ENCODE measurements at regions not wholly inside any gene's neighbourhood (a gene's known extent, or its start where the extent isn't known, plus 50 kb on each side); places are given as distances from the start of the nearest gene placed in this dataset.

GRCh38 chr2:133985563-133985962, 268.3 kb upstream of the MGAT5 start:
- Histone ChIP-seq H3K4me2 (ENCODE audit: low read length) (no peak overlapping the region), H3K4me3 (ENCODE audit: low read length) (no peak overlapping the region), H3K9me2 (ENCODE audit: insufficient read depth, low read length) (no peaks in the 10 kb centered on the region), H3K9me3 (ENCODE audit: low read length) (no peaks in the 10 kb centered on the region), H3K79me2 (replicated peaks; ENCODE audit: insufficient read depth, low read length) (no peaks in the 10 kb centered on the region), H3K27me3 (ENCODE audit: insufficient read depth, low read depth, low read length) (no peaks in the 10 kb centered on the region), H3F3A (ENCODE audit: insufficient read depth, low read length, poor library complexity, severe bottlenecking) (no peaks in the 10 kb centered on the region), H2AFZ (ENCODE audit: low read depth, low read length) (no peak overlapping the region), H3K9ac (ENCODE audit: low read length) (no peak overlapping the region), H4K20me1 (ENCODE audit: insufficient read depth) (no peaks in the 10 kb centered on the region), H3K27ac (ENCODE audit: low read length) (no peak overlapping the region), H3K36me3 (ENCODE audit: insufficient read depth, low read length) (no peaks in the 10 kb centered on the region)
- TF ChIP-seq EZH2 (IDR thresholded peaks at IDR 0.05; ENCODE audit: borderline replicate concordance, insufficient read depth, low read length, poor library complexity, severe bottlenecking) (no peak), SMC3 (conservative IDR thresholded peaks at IDR 0.05; ENCODE audit: poor library complexity) (no peak), POLR2AphosphoS5 (IDR thresholded peaks at IDR 0.05) (no peak), TAF1 (IDR thresholded peaks at IDR 0.05; ENCODE audit: low read depth) (no peak), RAD21 (conservative IDR thresholded peaks at IDR 0.05) (no peak), EP300 (conservative IDR thresholded peaks at IDR 0.05; ENCODE audit: poor library complexity, severe bottlenecking) (no peak), MXI1 (conservative IDR thresholded peaks at IDR 0.05; ENCODE audit: poor library complexity, severe bottlenecking) (no peak)
- TF ChIP-seq, protein P1, sequence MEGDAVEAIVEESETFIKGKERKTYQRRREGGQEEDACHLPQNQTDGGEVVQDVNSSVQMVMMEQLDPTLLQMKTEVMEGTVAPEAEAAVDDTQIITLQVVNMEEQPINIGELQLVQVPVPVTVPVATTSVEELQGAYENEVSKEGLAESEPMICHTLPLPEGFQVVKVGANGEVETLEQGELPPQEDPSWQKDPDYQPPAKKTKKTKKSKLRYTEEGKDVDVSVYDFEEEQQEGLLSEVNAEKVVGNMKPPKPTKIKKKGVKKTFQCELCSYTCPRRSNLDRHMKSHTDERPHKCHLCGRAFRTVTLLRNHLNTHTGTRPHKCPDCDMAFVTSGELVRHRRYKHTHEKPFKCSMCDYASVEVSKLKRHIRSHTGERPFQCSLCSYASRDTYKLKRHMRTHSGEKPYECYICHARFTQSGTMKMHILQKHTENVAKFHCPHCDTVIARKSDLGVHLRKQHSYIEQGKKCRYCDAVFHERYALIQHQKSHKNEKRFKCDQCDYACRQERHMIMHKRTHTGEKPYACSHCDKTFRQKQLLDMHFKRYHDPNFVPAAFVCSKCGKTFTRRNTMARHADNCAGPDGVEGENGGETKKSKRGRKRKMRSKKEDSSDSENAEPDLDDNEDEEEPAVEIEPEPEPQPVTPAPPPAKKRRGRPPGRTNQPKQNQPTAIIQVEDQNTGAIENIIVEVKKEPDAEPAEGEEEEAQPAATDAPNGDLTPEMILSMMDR (IDR thresholded peaks at IDR 0.05; ENCODE audit: poor library complexity, severe bottlenecking): no peak
- TF ChIP-seq, protein P2, sequence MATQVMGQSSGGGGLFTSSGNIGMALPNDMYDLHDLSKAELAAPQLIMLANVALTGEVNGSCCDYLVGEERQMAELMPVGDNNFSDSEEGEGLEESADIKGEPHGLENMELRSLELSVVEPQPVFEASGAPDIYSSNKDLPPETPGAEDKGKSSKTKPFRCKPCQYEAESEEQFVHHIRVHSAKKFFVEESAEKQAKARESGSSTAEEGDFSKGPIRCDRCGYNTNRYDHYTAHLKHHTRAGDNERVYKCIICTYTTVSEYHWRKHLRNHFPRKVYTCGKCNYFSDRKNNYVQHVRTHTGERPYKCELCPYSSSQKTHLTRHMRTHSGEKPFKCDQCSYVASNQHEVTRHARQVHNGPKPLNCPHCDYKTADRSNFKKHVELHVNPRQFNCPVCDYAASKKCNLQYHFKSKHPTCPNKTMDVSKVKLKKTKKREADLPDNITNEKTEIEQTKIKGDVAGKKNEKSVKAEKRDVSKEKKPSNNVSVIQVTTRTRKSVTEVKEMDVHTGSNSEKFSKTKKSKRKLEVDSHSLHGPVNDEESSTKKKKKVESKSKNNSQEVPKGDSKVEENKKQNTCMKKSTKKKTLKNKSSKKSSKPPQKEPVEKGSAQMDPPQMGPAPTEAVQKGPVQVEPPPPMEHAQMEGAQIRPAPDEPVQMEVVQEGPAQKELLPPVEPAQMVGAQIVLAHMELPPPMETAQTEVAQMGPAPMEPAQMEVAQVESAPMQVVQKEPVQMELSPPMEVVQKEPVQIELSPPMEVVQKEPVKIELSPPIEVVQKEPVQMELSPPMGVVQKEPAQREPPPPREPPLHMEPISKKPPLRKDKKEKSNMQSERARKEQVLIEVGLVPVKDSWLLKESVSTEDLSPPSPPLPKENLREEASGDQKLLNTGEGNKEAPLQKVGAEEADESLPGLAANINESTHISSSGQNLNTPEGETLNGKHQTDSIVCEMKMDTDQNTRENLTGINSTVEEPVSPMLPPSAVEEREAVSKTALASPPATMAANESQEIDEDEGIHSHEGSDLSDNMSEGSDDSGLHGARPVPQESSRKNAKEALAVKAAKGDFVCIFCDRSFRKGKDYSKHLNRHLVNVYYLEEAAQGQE (IDR thresholded peaks at IDR 0.05; ENCODE audit: borderline replicate concordance): no peak

- H2AFZ ChIP-seq (ENCODE audit: low read depth, low read length): no peak overlapping the region
Measured at GRCh38 chr2:133986081-133986837, 267.6 kb upstream of the MGAT5 start.

More at GRCh38 chr2:133986081-133986837, 267.6 kb upstream of the MGAT5 start:
- Histone ChIP-seq H3K79me2 (replicated peaks; ENCODE audit: insufficient read depth, low read length) (no peaks in the 10 kb centered on the region), H3F3A (ENCODE audit: insufficient read depth, low read length, poor library complexity, severe bottlenecking) (no peaks in the 10 kb centered on the region), H3K9me3 (ENCODE audit: low read length) (no peaks in the 10 kb centered on the region), H3K9ac (ENCODE audit: low read length) (no peak overlapping the region), H4K20me1 (ENCODE audit: insufficient read depth) (no peaks in the 10 kb centered on the region), H3K4me3 (ENCODE audit: low read length) (no peak overlapping the region), H3K27me3 (ENCODE audit: insufficient read depth, low read depth, low read length) (no peaks in the 10 kb centered on the region), H3K9me2 (ENCODE audit: insufficient read depth, low read length) (no peaks in the 10 kb centered on the region), H3K27ac (ENCODE audit: low read length) (no peak overlapping the region), H3K4me2 (ENCODE audit: low read length) (no peak overlapping the region), H3K36me3 (ENCODE audit: insufficient read depth, low read length) (no peaks in the 10 kb centered on the region)
- TF ChIP-seq SMC3 (conservative IDR thresholded peaks at IDR 0.05; ENCODE audit: poor library complexity) (no peak), MXI1 (conservative IDR thresholded peaks at IDR 0.05; ENCODE audit: poor library complexity, severe bottlenecking) (no peak), EZH2 (IDR thresholded peaks at IDR 0.05; ENCODE audit: borderline replicate concordance, insufficient read depth, low read length, poor library complexity, severe bottlenecking) (no peak), RAD21 (conservative IDR thresholded peaks at IDR 0.05) (no peak), EP300 (conservative IDR thresholded peaks at IDR 0.05; ENCODE audit: poor library complexity, severe bottlenecking) (no peak), POLR2AphosphoS5 (IDR thresholded peaks at IDR 0.05) (no peak), TAF1 (IDR thresholded peaks at IDR 0.05; ENCODE audit: low read depth) (no peak)
- TF ChIP-seq, protein P1 (IDR thresholded peaks at IDR 0.05; ENCODE audit: poor library complexity, severe bottlenecking): no peak
- TF ChIP-seq, protein P2 (IDR thresholded peaks at IDR 0.05; ENCODE audit: borderline replicate concordance): no peak
